Peyer's patch (tissue), 4 donors: ENCODE measurements at regions not wholly inside any gene's neighbourhood (a gene's known extent, or its start where the extent isn't known, plus 50 kb on each side); places are given as distances from the start of the nearest gene placed in this dataset.

Source experiments
- CTCF ChIP-seq, 6 experiments: fragments of 450-650 bp in 4 of 6; fragments of 200-600 bp in 2 of 6; sonication (generic) in 1 of 6; IDR thresholded peaks; one replicate each; pipeline ENCODE4 v1.5.1; 2017 to 2019; ENCODE audit warnings: antibody characterized with exemption in 6 of 6, mild to moderate bottlenecking in 3 of 6, moderate library complexity in 1 of 6
- POLR2A ChIP-seq, 2 donors: fragments of 450-650 bp; IDR thresholded peaks; one replicate each; pipeline ENCODE4 v1.5.1; 2017; ENCODE audit warnings: antibody characterized with exemption in 2 of 2, mild to moderate bottlenecking in 2 of 2, moderate library complexity in 2 of 2

GRCh38 chr11:19519912-19520641 lies 192.6 kb upstream of the NAV2 start:
- TF ChIP-seq CTCF (IDR thresholded peaks at IDR 0.05) = no peak
- no peak for TF ChIP-seq POLR2A (IDR thresholded peaks at IDR 0.05)
